C4-2B (cell line): ENCODE measurements at regions not wholly inside any gene's neighbourhood (a gene's known extent, or its start where the extent isn't known, plus 50 kb on each side); places are given as distances from the start of the nearest gene placed in this dataset.

Source experiments
- H3K27ac ChIP-seq: fragments of 450-650 bp; 2 replicates; pipeline ENCODE4 v1.5.1; 2017
- CTCF ChIP-seq: fragments of 450-650 bp; conservative IDR thresholded peaks from 2 replicates; pipeline ENCODE4 v1.5.1; 2017; ENCODE audit warnings: mild to moderate bottlenecking
- ZFX ChIP-seq: fragments of 450-650 bp; IDR thresholded peaks from 2 replicates; pipeline ENCODE4 v1.6.1; 2017

- no peak for TF ChIP-seq CTCF
- TF ChIP-seq ZFX, result no peak
- no peak overlapping the region for H3K27ac ChIP-seq
These were observed 774.8 kb downstream of the BRINP1 start for GRCh38 chr9:118594428-118594827.

- H3K27ac ChIP-seq, result no peak overlapping the region
- TF ChIP-seq CTCF (peak; percentile 51), ZFX (no peak)
These were observed 773.4 kb downstream of the BRINP1 start for GRCh38 chr9:118595719-118596305.

- no peak overlapping the region for H3K27ac ChIP-seq
- TF ChIP-seq CTCF, result no peak
These were observed 772.7 kb downstream of the BRINP1 start for GRCh38 chr9:118596374-118597015.

GRCh38 chr9:118606668-118607067 lies 762.6 kb downstream of the BRINP1 start:
- no peak overlapping the region for H3K27ac ChIP-seq
- no peak for TF ChIP-seq ZFX
- no peak for TF ChIP-seq CTCF

GRCh38 chr9:118609355-118610044 lies 759.7 kb downstream of the BRINP1 start:
- no peak overlapping the region for H3K27ac ChIP-seq
- TF ChIP-seq ZFX (no peak), CTCF (no peak)

GRCh38 chr9:118612201-118612600 lies 757.0 kb downstream of the BRINP1 start:
- H3K27ac ChIP-seq, result no peak overlapping the region
- no peak for TF ChIP-seq CTCF
- TF ChIP-seq ZFX, result no peak

GRCh38 chr9:118613996-118614395 lies 755.2 kb downstream of the BRINP1 start:
- H3K27ac ChIP-seq, result no peak overlapping the region
- TF ChIP-seq CTCF (no peak), ZFX (no peak)
